Pancreas (tissue), 10 donors: ENCODE measurements at regions not wholly inside any gene's neighbourhood (a gene's known extent, or its start where the extent isn't known, plus 50 kb on each side); places are given as distances from the start of the nearest gene placed in this dataset.

ENCODE experiments used
- ATAC-seq, 4 donors: fragments of 200-7000 bp; cut with Tn5 transposase; one replicate each; pipeline versions ENCODE4 v1.8.0 to v1.9.1; 2020; ENCODE audit warnings: mild to moderate bottlenecking in 4 of 4, moderate library complexity in 4 of 4
- DNase-seq, 6 donors: peaks; one replicate each; pipeline ENCODE4 v3.0.0-alpha.2; 2020
- FAIRE-seq: peaks from 2 replicates; lab custom pipeline; 2012; peaks lifted over from hg19 to GRCh38; lab: Jason Lieb, UNC
- H3K27ac ChIP-seq, 4 donors: fragments of 200-600 bp; sonication (generic); 1 replicate in 3 of 4; 2 replicates in 1 of 4; pipeline versions ENCODE4 v1.5.0 to v1.8.0; 2020
- H3K27me3 ChIP-seq, 4 donors: fragments of 200-600 bp; one replicate each; pipeline ENCODE4 v1.8.0; 2021
- H3K36me3 ChIP-seq, 3 donors: fragments of 200-600 bp; sonication (generic) in 1 of 3; one replicate each; pipeline versions ENCODE4 v1.5.0 to v1.8.0; 2020 to 2021
- H3K4me1 ChIP-seq, 3 donors: fragments of 200-600 bp; one replicate each; pipeline ENCODE4 v1.8.0; 2021
- H3K4me3 ChIP-seq, 4 donors: fragments of 200-600 bp; sonication (generic) in 2 of 4; one replicate each; pipeline versions ENCODE4 v1.5.0 to v1.8.0; 2020 to 2021
- H3K9me3 ChIP-seq, 4 donors: fragments of 200-600 bp; one replicate each; pipeline ENCODE4 v1.8.0; 2021
- WGBS, 2 donors: extraction: QIAGEN DNeasy Blood & Tissue Kit; methylation state at CpG; one replicate each; pipeline ENCODE4 v1.1.7; 2013; 5-methylcytosine and 5-hydroxymethylcytosine counted together
- intact Hi-C, 3 donors: fragments of 100-400 bp; cut with DNase I; formaldehyde crosslinking; loops; one replicate each; pipeline versions ENCODE4 v1.11.1 to v1.14.2; 2022
- TF ChIP-seq, protein P1 (sequence below), 4 donors: fragments of 200-600 bp; sonication (generic) in 3 of 4; IDR thresholded peaks; one replicate each; pipeline versions ENCODE4 v1.5.0 to v1.8.0; 2021; ENCODE audit warnings: antibody characterized with exemption in 4 of 4
- donor health status: healthy with polysubstance abuse.
- donor health status: DM: no; HTN: no; CAD: no; lungs with moderate emphysema.
- donor health status: DM: no; HTN: no; CAD: no.
- donor health status: control.
- donor health status: control.
- donor health status: Bipolar disorder and iron deficiency.
- donor health status: DM: yes; HTN: yes; CAD: no.
- donor health status: DM: no; HTN: no; CAD: no.
- donor health status: DM: no; HTN: no; CAD: no.
- donor health status: DM: yes; HTN: yes; CAD: no.

DNA sequence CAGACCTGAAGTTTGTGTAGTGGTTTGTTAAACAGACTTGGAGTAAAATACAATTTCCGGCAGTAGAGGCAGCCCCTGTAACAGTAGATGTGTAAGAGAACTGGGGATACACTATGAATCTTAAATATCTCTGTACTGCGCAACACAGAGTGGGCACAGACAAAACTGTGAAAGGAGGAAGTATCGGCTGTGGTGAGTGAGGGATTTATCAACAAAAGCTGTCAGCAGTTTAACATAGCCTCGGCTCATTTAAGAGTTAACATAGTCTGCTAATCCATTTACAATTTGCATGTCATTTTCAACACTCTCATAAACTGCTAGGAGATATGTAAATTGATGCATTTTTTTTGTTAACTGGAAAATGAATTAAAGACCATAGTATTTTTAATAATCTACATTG, 225.2 kb downstream of the ZWINT start:
- Histone ChIP-seq H3K4me1 (no peaks in the 10 kb centered on the region), H3K4me3 (no peak overlapping the region), H3K27ac (no peak overlapping the region), H3K36me3 (no peaks in the 10 kb centered on the region), H3K9me3 (no peaks in the 10 kb centered on the region), H3K27me3 (no peaks in the 10 kb centered on the region)
- TF ChIP-seq, protein P1, sequence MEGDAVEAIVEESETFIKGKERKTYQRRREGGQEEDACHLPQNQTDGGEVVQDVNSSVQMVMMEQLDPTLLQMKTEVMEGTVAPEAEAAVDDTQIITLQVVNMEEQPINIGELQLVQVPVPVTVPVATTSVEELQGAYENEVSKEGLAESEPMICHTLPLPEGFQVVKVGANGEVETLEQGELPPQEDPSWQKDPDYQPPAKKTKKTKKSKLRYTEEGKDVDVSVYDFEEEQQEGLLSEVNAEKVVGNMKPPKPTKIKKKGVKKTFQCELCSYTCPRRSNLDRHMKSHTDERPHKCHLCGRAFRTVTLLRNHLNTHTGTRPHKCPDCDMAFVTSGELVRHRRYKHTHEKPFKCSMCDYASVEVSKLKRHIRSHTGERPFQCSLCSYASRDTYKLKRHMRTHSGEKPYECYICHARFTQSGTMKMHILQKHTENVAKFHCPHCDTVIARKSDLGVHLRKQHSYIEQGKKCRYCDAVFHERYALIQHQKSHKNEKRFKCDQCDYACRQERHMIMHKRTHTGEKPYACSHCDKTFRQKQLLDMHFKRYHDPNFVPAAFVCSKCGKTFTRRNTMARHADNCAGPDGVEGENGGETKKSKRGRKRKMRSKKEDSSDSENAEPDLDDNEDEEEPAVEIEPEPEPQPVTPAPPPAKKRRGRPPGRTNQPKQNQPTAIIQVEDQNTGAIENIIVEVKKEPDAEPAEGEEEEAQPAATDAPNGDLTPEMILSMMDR (IDR thresholded peaks at IDR 0.05) = no peak
- FAIRE-seq (no peak), ATAC-seq (no peak), DNase-seq (no peak)
- intact Hi-C loops = no loop called here
- 41 to 50% methylated on average over 4 of the region's 4 CpGs for WGBS, 2 donors

DNA sequence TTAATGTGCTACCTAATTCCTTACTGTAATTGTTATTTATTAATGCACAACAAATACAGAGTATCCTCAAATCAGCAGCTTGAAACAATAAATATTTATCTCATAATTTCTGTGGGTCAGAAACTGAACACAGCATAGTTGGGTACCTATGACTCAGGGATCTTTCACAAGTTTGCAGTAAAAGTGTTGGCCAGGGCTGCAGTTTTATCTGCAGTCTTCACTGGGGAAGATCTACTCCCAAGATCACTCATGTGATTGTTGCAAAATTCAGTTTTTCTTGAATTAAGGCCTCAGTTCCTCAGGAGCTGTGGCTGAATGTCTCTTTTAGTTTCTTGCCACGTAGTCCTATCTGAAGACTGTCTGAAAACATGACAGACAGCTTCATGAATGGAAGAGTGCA, 237.8 kb downstream of the ZWINT start:
- FAIRE-seq (no peak), DNase-seq (no peak), ATAC-seq (no peak)
- Histone ChIP-seq H3K27me3 (no peaks in the 10 kb centered on the region), H3K36me3 (no peaks in the 10 kb centered on the region), H3K4me3 (no peak overlapping the region), H3K4me1 (no peaks in the 10 kb centered on the region), H3K27ac (no peak overlapping the region), H3K9me3 (no peaks in the 10 kb centered on the region)
- TF ChIP-seq, protein P1 (IDR thresholded peaks at IDR 0.05) = no peak
- WGBS, 2 donors = 35 to 43% methylated on average over 1 of the region's 1 CpG
- intact Hi-C loops = no loop called here

DNA sequence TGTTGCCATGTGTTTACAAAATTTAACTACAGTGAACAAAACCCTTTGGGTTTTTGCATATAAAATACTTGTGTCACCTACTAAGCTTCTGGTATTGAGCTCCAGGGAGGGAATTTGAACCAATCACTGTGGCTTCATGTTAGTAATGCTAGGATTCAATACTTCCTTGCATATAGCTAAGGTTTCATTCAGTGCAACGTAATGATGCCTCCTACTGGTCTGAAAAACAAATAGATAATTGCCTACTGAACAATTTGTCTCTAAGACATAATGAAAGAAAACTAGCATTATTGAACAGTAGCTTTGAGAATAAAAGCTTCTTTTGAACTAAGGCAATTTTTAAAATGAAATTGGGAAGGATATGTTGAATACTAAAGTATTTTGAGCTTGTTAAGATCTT, 244.4 kb downstream of the ZWINT start:
- 1 to 6% methylated on average over 1 of the region's 1 CpG for WGBS, 2 donors
- Histone ChIP-seq H3K4me1 (no peaks in the 10 kb centered on the region), H3K4me3 (no peak overlapping the region), H3K27ac (no peak overlapping the region), H3K36me3 (no peaks in the 10 kb centered on the region), H3K27me3 (peaks cover 0 to 7% (median 0%) of the 10 kb centered on the region in 4 donors), H3K9me3 (no peaks in the 10 kb centered on the region)
- FAIRE-seq (no peak), ATAC-seq (no peak), DNase-seq (no peak)
- intact Hi-C loops = no loop called here
- TF ChIP-seq, protein P1 (IDR thresholded peaks at IDR 0.05) = no peak

DNA sequence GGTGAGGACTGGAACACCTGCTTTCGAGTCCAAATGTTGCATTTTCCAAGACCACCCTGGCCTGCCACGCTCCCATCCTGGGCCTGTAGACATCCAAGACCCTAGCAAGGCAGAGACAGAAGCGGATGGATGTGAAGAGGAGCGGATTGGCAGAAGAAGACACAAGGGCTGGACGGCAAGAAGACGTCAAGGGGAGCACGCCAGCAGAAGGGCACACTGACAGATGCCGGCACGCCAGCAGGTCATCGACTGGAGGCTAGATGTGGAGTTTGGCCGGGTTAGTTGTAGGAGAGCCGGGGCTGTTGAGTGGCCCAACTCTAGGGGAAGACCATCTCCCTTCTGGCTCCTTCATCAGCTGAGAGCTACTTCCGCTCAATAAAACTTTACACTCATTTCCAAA, 251.6 kb downstream of the ZWINT start:
- no peaks in the 10 kb centered on the region for H3K4me1 ChIP-seq
- H3K27me3 ChIP-seq = no peaks in the 10 kb centered on the region
- ATAC-seq (no peak), DNase-seq (peak in 1 of 6 donors; percentile 20), FAIRE-seq (no peak)
- no peak overlapping the region for H3K27ac ChIP-seq
- H3K36me3 ChIP-seq = no peaks in the 10 kb centered on the region
- TF ChIP-seq, protein P1 (IDR thresholded peaks at IDR 0.05) = no peak
- no peaks in the 10 kb centered on the region for H3K9me3 ChIP-seq
- H3K4me3 ChIP-seq = no peak overlapping the region
- intact Hi-C loops = no loop called here
- 75 to 86% methylated on average over 13 of the region's 13 CpGs for WGBS, 2 donors

DNA sequence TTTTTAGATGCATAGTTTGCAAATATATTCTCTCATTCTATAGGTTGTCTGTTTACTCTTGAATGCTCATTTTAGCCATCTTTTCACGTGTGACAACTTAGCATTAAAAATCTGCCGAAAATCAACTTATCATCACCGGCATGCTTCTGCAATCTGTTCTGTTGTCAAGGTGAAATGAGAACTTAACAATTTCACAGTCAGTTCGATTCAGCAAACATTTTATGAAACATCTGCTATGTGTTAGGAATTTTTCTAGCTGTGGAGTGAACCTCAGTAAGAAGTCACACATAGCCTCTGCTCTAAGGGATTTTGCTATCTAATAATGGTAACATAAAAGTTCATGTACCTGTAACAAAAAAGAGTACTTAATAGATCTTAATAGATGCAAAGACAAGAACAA, 256.1 kb downstream of the ZWINT start:
- Histone ChIP-seq H3K4me1 (no peaks in the 10 kb centered on the region), H3K36me3 (no peaks in the 10 kb centered on the region), H3K9me3 (no peaks in the 10 kb centered on the region), H3K27me3 (no peaks in the 10 kb centered on the region), H3K4me3 (no peak overlapping the region), H3K27ac (no peak overlapping the region)
- TF ChIP-seq, protein P1 (IDR thresholded peaks at IDR 0.05) = no peak
- WGBS, 2 donors = 33 to 44% methylated on average over 4 of the region's 4 CpGs
- ATAC-seq = no peak
- FAIRE-seq = no peak
- intact Hi-C loops = no loop called here
- no peak for DNase-seq
